HG03521 (cell line): ENCODE measurements at regions not wholly inside any gene's neighbourhood (a gene's known extent, or its start where the extent isn't known, plus 50 kb on each side); places are given as distances from the start of the nearest gene placed in this dataset.
A peak's percentile ranks its signal among the peaks of the same experiment; 100 is the strongest.
"Not testable (repeated sequence)": the region's sequence is repeated elsewhere in the genome, so short reads cannot be mapped to it uniquely, and the experiment has no call there.

Source experiments
- ATAC-seq: cut with Tn5 transposase; IDR thresholded peaks from one replicate; pipeline ENCODE4 v1.9.1; 2021; ENCODE audit warnings: mild to moderate bottlenecking, moderate library complexity; ENCODE audit not compliant: unreplicated experiment

DNA sequence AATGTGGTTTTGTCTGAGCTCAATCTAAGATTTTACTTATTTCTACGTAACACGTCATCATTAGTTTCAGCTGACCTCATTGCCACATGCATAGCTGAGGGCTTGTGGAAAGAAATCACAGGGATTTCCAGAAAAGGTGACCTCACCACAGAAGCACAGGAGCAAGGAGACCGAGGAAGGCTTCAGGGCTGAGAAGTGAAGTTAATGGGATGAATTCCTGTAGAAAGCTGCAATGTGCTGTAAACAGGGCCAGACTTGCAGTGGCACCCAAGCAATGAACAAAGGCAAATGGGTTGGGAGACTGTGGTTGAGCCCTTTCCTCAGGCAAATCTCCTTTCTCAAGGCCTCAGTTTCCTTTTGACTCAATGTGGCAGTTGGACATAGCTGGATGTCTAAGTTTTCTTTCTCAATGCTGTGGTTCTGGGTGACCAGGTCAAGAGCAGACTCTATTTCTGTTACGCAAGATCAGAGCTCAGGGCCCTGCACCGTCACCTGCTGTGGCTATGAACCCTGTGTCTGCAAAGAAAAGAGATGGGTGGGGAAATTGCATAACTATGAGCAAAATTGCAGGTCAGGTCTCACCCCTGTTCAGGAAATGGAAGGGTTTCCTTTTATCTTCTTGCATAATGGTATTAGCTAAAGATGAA, 252.2 kb upstream of the TBL1XR1 start:
- ATAC-seq, result peak; percentile 82

DNA sequence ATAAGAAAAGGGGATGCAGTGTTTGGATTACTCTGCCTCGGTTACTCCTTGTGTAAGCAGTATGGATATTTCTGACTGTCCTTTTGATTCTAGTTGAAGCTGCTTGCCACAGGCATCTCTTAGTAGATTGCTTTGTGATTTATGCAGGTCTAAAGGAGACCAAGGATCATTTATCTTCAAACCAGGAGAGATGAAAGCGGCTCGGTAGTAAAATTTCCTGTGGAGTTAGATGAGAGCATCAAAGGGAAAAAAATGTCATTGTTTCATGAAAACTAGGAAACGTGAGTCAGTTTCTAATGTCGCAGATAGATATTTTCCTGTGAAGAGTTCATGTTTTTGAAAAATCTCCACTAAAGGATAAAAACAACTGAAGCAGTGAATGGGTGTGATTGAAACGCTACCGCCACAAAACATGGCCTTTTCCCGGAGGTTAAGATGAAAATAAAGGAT, 254.0 kb upstream of the TBL1XR1 start:
- ATAC-seq, result no peak

DNA sequence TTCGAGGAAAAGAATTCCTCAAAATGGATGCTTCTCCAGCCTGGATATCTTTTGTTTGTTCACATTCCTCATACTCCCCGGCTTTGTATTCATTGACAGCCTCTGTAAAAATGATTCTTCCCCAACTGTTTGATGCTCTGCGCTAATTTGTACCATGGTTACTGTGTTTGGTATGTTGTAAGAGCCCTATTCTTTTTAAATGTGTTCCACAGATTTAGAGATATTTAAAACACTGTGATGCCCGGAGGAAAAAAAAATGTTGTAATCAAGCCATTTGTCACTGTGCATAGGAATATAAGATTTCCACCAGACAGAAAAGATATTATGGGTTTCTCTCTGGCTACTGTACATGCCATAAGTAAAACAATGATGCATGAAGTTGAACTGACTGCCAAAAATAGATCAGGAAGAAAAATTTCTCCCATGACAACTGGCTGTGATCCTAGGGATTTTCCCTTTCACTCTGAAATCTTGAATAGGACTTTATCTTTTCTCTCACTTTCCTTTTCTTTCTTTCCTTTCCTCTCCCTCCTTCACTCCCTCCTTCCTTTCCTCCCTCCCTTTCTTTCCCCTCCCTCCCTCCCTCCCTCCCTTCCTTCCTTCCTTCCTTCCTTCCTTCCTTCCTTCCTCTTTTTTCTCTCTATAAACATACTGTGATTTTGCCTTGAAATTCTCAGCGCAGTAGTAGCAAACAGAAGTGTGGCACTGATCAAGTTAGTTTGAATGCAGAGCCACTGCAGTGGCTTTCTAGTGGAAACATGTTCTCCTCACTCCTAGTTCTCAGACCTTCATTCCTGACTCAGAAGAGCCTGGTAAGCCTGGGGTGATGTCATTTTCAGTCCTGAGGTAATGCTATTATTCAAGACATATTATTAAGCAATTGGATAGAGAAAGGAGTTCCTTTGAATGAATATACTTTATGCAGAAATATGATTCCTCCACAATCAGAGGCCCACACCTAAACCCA, 254.9 kb upstream of the TBL1XR1 start:
- ATAC-seq, result no peak

DNA sequence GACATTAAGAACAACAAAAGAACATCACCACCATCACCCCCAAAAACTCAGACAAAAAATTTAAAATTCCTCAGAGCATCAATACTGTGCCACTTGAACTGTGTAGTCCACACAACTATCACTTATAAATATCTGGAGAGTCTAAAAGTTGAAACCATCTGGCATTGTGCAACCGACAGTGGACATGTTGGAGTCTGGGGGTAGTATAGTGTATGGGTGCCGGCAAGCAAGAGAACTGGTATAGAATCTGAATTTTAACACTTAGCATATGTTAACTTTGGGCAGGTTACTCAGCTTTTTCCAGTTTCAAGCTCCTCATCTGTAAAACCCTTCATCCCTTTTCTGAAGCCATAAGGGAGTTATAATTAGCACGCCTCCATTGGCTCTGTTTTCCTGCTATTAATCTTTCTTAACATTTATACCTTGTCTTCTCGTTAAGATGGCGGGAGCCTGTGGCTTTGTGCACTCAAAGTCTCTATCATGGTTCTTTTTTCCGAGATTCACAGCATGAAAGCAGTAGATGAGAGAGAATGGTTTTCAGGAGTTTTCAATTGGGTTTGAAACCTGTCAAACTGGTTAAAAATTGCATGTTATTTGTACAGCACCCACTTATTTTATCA, 255.7 kb upstream of the TBL1XR1 start:
- no peak for ATAC-seq

DNA sequence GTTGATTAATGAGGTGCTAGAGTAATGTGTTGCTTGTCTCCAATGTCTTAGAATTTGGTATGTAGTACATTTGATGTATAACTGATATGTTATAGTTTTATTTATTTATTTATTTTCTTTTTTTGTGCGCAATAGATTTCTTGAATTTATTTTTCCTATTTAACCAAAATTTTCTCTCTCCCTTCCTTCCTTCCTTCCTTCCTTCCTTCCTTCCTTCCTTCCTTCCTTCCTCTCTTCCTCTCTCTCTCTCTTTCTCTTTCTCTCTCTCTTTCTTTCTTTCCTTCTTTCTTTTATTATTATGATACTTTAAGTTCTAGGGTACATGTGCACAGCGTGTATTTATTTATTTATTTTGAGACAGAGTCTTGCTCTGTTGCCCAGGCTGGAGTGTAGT, 256.2 kb upstream of the TBL1XR1 start:
- no peak for ATAC-seq

DNA sequence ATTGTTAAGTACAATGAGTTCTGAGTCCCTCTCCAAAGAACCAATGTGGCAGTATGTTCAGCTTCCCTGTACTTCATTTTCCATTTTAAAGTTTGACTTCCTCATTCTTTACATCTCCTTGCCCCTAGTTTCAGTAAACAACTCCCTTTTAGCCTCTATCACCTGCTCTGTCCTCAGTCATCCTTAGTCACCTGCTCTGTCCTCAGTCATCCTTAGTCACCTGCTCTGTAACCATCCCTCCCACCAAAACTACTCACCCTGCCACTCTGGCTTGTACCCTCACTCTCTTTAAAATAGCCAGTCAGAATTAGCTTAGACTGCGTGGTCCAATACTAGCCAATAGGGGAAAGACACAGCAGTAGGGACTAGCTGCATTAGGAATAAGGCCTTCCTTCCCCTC, 259.9 kb upstream of the TBL1XR1 start:
- ATAC-seq, result not testable (repeated sequence)

DNA sequence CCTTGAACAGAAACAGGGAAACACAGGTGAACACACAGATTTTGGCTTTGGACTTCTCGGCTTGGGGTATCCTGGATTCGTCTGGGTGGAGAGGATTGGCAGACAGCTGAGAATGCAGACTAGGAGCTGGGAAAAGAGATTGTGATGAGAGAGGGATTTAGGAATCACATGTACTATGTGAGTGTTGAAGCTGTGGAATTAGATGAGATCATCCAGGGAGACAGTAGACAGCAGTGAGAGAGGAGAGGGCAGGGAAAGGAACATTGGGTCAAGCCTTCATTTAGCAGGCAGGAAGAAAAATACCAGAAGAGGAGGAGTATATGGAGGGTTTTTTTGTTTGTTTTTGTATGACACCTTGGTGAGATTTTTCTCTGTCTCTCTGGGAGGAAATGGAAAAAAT, 262.1 kb upstream of the TBL1XR1 start:
- no peak for ATAC-seq

DNA sequence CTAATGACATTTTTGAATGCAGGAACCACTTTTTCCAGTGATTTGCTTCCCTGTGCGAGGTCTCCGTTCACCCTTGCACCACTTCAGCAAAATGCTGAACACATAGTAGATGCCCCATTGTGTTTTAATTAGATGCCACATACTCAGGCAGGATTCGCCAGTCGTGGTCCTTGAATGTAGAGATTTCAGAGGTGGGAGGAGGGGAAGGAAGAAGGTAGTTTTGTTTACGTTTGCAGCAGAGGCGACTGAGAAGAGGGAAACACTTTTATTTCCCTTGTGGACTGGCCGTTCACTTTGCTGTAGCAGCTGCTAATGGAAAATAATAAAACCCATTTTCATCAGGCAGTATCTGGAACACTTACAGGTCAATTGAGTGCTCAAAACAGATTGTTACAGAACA, 262.8 kb upstream of the TBL1XR1 start:
- ATAC-seq, result no peak

DNA sequence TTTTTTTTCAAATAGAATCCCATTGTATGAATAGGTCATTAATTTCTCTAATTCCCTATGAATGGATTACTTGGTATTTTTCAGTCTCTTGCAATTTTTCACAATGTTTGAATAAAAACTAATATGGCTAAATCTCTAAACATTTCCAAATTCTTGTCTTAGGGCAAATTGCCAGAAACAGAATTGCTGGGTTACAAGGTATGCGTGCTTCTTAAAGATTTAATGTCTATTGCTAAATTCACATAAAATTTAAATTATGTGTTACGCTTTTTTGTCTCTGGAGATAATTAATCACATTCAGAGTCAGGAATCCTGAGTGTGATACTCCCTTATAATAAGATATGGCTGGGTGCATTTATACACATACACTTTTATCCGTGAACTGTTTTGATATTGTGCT, 264.5 kb upstream of the TBL1XR1 start:
- no peak for ATAC-seq

DNA sequence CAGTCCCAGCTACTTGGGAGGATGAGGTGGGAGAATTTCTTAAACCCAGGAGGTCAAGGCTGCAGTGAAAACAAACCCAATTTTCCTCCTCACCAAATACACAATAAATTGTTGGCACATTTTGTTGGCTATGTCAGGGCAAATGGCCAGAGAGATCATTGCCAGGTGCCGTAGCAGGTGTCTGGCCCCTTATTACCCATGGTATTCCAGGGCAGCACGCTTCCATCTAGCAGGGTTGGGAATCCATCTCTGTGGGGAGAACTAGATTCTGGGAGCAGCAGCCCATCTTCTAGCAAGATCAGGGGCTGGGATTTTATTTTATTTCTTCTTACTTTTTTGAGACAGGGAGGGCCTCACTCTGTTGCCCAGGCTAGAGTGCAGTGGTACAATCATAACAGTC, 266.1 kb upstream of the TBL1XR1 start:
- not testable (repeated sequence) for ATAC-seq

DNA sequence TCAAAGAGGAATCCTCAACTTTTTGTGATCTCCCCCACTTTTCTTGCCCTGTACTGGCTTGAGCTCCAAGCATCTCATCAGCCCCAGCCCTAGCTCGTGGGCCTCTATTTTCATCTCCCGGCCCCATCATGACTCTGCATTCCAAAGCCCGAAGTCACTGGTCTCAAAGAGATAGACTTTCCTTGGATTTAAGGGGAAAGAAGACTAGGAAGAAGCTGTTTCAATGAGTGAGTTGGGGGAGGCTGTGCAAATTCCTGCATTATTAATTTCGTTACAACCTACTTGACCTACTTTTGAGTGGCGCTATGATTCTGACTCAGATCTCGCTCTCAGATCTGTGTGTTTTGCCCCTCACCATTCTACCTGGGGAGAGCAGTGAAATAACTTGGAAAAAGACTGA, 266.6 kb upstream of the TBL1XR1 start:
- no peak for ATAC-seq

DNA sequence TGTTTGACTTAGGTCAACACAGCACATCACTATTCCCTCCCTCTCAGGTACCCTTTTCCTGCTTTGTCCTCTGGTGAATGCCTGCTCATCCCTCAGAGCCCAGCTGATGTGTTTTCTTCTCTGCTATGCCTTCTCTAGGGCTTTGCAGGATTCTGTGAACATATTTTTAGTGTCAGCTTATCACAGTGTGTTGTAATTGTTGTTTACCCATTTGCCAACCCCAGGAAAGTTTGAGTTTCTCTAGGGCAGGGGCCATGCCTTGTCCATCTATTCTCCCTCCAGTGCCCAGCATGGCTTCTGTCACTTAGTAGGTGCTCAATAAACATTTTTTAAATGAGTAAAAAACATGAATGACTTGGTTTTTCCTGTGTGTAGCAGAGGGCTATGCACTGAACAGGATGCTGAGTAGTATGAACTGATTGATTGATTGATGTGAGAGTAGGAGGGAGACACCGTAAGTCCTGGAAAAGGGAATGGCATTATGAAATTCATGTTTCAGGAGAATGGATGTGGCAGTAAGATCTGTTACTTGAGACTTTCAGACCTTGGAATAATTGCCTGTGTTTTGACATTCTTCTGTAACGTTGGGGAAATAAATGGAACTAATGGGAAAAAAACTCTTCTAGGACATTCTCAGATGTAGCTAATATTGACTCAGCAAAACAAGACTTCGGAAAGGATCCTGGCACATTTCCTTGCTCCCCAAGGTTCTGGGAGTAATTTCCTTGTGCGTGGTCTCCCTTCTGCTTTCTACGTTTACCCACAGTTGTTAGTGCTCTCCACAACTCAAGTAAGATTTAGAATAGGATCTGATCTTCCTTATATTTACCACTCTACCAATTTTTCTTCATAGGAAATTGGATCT, 267.3 kb upstream of the TBL1XR1 start:
- ATAC-seq, result no peak

DNA sequence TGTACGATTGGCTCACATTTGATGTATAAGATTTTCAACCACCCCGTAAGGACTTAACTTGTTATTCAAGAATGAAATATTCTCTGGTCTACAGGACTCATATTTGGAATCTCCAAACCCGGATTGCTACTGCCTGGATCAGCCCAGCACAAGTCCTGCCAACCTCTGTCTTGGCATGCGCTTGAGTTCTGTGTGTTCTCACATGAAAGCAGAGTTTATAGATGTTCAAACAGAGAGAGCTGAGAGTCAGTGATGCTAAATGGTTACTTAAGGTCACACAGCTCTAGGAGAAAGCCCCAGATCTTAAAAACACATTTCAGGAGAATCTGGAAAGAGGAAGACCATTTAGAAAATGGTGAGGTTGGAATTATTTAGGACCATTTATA, 268.0 kb upstream of the TBL1XR1 start:
- ATAC-seq, result no peak

DNA sequence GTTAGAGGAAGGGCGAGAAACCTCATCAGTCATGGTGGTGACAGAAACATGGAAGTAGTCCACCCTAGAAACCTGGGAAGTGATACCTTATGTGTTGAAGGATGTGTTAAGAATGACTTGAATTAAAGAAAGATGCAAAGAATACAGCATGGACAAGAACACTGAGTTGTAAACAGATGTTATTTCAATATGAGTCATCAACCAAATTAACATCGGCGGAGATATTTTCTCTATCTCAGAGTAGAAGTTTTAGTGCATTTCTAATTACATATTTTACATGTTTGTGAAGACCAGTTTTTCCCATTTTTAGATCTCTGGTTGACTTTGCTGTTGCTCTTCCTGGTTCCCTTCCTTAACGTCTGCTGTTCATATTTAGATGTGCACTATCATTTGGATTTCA, 268.8 kb upstream of the TBL1XR1 start:
- ATAC-seq, result no peak

DNA sequence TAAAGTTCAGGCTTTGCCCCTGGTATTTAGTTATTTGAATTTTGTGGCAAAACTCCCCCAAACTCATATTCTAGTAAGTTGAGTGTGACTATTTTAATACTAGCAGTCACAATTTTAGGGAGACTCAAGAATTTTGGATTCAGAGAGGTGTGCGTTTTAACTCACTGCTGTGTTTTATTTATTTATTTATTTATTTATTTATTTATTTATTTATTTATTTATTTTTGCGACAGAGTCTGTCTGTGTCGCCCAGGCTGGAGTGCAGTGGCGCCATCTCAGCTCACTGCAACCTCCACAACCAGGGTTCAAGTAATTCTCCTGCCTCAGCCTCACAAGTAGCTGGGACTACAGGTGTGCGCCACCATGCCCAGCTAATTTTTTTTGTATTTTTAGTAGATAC, 269.3 kb upstream of the TBL1XR1 start:
- not testable (repeated sequence) for ATAC-seq

DNA sequence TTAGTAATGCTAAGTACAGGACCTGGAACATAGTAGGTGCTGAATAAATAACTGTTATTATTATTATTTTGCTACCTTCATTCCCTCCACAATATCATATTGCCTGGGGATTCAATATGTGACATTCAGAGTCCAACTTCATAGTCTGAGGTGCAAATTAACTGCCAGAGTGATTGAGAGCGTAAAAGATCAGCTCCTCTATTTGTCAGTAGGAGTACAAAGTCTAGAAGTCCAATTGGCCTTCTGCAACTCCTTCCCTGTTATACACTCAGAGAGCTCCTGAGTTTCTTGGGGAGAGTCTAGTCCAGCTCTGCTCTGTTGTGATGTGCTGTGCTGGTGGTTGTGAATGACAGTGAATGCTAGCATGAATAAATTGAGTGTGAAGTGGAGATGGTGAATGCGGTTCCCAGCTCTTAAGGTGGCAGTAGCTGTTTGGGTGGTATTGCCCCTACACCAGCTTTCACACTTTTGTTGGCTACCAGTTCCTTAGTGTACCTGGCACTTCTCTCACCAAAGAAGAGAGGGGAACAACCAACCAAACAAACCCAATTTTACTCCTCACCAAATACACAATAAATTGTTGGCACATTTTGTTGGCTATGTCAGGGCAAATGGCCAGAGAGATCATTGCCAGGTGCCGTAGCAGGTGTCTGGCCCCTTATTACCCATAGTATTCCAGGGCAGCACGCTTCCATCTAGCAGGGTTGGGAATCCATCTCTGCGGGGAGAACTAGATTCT, 270.1 kb upstream of the TBL1XR1 start:
- ATAC-seq, result no peak

DNA sequence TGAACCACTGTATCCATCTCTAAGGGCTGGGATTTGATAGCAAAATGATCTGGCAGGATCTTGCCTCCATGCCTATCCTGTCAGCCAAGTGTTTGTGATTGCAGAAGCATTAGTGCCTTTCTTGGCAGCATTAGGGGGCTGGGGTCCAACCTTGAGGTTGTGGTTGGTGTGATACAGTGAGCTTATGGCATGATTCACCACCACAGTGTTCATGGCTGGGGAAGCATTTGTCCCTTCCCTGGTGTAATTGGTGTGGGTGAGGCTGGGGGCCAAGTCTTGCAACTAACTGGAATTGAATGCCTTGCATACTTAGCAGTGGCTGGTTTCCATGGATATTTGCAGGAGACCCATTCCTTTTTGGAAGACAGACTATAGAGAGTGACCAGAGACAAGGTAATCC, 271.0 kb upstream of the TBL1XR1 start:
- no peak for ATAC-seq

DNA sequence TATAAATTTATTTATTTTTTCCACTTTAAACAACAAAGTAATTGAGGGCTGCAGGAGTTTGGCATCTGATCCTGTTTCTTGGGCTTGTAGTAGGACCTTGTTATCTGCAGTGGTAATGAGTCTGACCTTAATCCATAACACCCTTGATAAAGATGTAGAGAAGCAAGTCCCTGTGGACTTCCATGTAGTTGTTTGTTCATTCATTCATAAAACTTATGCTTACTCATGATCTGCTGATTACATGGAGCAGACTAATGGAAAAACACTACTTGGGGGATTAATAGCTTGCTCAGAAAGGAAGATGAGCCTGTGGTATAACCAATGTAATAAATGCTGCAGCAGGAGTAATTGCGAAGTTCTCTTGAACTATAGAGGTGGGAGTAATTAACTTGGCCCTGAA, 271.5 kb upstream of the TBL1XR1 start:
- ATAC-seq, result no peak

DNA sequence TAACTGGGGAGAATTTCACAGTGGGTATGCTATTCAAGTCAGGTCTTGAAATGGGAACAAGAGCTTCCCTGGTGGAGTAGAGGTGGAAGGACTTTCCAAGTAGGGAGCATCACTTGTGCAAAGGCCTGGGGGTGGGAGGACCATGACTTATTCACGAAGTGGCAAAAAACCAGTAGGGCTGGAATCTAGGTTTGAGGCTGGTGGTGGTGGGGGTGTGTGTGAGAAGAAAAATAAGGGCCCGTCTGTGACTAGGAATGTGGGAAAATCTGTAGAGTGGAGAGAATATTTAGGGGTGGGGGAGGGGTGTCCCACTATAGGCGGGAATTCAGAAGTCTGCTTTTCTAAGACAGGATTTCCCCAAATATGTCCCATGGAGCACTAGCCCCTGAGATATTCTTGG, 271.9 kb upstream of the TBL1XR1 start:
- no peak for ATAC-seq
